ENCODE measurements at regions not wholly inside any gene's neighbourhood (a gene's known extent, or its start where the extent isn't known, plus 50 kb on each side); places are given as distances from the start of the nearest gene placed in this dataset.
"Not testable (repeated sequence)": the region's sequence is repeated elsewhere in the genome, so short reads cannot be mapped to it uniquely, and the experiment has no call there.

DNA sequence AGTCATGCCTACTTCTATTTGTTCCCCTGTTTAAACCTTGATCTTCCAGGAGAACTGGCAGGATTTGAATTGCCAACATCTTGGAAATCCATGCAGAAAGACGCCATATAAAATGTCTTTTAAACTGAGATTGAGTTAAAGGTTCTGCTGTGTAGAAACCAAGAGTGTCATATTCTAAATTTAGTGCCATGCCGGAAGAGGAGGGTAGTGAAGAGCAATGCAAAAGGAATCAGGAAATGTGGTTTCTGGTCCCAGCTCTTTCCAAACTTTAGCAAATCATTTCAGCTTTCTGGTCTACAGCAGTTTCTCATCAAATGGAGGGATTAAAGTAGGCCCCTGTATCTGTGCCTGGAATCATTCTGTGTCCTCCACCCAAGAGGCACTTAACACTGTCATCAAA is 85.7 kb downstream of the BTG1 start:
- no peak for DNase-seq

DNA sequence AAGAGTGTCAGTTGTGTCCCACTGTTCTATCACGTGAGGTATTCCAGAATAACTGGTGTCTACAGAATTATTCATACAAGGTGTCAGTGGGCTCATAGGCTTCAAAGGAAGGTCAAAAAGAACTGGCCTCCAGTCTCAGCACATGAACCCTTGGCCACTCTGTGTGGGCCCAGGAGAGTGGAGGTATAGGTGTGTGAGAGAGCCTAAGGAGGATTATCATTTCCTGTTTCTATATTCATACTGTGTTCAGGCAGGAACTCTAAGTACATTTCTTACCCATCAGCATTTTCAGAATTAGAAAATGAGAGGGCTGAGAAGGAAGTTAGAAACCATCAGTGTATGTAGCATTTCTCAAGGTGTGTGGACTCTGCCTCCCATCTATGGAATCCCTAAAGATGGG is 87.0 kb downstream of the BTG1 start:
- no peak for DNase-seq

DNA sequence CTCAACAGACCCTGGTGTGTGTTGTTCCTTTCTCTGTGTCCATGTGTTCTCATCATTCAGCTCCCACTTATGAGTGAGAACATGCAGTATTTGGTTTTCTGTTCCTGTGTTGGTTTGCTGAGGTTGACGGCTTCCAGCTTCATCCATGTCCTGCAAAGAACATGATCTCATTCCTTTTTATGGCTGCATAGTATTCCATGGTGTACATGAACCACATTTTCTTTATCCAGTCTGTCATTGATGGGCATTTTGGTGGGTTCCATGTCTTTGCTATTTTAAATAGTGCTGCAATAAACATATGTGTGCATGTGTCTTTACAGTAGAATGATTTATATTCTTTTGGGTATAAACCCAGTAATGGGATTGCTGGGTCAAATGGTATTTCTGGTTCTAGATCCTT is 88.9 kb downstream of the BTG1 start:
- not testable (repeated sequence) for DNase-seq

DNA sequence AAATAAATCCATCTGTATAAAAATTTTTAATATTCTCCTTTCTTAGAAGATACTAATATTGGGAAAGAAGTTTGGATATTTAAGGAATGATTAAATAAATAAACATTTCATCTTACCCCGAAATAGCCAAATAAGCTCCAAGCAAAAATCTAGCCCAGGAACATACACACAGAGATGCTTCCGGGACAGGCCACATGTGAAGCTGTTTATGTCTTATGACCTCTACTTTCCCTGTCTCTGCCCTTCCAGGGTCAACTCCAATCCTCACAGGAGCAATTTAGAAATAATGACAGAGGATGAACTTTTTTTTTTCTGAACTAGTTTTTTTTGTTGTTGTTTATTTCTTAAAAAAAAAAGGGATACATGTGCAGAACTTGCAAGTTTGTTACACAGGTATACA is 89.4 kb downstream of the BTG1 start:
- no peak for DNase-seq

DNA sequence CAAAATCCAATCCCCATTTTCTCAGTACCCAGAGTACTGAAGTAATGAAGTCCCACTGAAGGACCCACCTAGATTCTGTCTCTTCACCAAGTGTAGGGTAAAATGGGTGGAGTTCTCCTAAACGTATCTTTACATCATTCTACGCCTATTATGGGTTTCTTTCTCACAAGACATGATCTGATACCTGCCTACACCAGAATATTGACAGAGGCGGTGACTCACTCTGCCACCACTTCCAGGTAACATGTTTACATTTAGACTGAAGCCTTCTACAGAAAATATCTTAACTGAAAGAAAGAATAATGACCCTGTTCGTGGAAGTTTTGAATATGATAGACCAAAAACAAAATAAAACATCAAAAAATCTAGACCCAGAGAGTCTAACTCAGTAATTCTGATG is 89.8 kb downstream of the BTG1 start:
- peak; percentile 74 for DNase-seq

DNA sequence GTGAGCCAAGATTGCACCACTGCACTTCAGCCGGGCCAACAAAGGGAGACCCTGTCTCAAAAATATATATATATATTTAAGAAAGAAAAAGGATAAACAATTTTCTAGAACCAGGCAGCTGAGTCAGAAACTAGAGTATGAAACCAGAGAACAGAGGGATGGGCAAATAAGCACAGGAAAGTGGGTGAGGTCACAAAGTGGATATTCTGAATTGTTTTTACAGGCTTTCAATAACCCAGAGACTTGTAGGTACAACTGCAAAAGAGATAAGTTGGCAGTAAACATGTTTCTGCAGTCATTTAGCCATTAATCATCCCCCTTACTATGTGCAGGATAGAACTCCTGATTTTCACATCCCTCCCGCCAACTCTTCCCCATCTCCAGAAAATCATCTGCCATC is 94.2 kb downstream of the BTG1 start:
- DNase-seq = no peak

DNA sequence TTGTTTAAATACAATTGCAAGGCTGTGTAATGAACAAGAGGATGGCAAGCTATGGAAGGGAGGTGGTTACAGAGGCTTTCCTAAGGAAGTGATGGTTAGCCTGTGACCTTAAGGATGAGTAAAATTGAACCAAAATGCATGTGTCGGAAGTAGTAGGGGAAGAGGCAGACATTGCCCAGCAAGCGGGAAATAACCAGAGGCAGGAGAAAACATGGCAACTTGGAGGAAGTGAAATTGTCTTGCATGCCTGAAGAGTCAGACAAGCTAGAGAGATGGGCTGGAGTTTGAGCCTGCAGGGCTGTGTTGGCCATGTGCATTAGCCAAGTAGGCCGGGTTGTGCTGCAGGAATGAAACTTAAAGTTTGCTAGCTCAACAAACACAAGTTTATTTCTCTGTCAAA is 96.2 kb downstream of the BTG1 start:
- DNase-seq = no peak

DNA sequence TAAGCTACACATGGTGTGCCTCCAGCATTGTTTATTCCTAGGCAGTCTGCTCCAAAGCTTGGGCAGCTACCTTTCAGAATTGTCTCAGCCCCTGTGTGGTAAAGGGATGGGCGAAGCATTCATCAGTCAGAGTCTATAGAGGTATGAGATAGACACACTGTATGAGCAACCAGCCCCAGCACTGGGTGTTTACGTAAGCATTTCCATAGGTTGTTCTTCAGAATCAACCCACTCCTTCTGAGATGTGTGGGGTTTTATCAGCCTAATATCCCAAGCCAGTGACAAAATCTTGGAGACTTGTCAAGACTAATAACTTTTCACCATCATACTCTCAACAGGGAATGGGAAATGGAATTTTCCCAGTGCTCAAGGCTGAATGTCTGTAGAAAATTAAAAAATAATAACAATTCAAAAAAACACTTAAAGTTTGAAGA is 98.2 kb downstream of the BTG1 start:
- no peak for DNase-seq

DNA sequence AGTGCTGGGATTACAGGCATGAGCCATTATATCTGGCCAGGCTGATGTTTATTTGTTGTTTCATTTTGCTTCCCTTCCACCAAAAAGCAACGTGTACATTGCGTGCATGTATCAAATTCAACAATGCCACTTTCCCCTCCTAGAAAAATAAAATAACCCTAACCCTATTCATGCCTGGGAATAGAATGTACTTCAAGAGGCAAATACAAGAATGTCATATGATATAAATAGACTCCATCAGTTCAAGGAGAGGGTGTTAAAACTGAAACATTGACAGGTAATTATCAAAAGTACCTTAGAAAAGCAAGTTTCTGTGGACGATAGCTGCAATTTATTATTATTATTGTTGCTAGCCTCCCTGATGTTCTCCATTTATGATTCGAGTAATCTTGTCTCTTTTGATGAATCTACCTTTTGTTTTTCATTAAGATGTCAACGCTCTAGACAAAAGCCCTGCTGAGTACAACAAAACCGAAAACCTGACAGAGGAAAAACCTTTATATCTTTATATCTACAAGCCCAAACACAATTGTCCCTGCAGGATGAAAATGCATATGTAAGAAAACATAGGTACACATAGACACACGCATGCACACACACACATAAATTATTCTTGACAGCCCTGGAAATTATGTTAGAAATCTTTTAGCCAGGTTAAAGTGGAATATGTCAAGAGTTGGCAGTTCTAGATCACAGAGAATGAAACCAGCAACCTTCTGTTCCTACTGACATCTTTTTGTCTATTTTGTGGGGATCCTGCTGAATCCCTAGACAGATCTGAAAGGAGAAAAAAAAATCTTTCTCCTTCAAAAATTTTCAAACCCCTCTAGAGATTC is 98.9 kb downstream of the BTG1 start:
- DNase-seq = no peak

DNA sequence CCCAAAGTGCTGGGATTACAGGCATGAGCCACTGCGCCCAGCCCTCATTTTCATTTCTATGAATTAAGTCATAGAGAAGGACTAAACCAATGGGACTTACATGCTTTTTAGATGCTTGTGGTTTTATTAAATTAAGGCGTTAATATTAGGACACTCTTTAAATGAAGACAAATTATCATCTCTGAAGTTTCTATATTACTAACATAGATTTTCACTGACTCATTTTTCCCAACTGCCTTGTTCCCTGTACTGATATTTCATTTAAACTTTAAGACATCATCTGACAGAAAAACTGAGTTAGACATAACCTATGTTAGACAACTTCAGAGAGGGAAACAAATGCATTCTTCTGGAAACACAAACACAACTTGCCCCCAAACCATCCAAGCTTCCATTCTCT is 99.8 kb downstream of the BTG1 start:
- DNase-seq = no peak

DNA sequence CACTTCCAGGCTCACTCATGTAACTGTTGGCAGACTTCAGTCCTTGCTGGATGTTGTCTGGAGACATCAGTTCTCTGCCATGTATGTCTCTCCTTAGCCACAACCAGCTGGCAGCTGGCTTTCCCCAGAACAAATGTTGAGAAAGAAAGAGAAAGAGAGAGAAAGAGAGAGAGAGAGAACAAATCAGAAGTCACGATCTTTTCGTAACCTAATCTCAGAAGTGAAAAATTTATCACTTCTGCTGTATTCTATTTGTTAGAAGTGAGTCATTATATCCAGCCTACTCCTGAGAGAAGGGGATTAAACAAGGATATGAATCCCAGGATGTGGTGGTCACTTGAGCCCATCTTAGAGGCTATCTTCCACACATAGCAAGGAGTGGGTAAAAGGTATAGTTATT is 101.2 kb downstream of the BTG1 start:
- no peak for DNase-seq

DNA sequence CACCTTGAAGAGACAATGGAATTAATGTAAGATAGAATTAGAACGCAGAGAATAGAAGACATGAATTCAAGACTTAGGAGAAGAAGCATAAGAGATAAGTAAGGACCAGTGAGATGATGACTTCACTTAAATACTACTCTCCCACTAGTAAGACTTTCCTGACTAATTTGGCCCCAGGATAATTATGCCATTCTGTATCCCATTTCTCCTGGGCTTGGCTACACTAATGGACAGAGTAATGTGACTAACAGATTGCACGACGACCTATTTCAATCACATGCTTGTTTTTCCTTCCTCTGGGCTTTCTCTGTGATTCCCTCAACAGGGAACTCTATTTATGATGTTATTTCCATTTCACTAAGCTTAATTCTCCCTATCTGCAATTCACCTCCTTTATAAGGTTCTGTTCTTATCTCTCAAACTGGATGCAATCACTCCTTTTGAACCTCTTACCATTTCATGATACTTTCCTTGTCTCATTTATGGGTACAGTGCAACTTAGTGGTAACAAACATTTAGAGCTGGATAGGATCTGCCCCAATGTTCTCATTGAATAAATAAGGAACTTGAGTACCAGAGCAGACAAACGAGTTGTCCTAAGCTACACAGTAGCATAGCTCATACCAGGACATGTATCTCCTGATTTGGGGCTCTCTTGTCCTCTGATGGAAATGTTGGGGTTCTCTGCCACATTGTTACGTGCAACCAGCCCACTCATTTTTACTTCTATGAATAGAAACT is 102.7 kb downstream of the BTG1 start:
- DNase-seq = no peak

DNA sequence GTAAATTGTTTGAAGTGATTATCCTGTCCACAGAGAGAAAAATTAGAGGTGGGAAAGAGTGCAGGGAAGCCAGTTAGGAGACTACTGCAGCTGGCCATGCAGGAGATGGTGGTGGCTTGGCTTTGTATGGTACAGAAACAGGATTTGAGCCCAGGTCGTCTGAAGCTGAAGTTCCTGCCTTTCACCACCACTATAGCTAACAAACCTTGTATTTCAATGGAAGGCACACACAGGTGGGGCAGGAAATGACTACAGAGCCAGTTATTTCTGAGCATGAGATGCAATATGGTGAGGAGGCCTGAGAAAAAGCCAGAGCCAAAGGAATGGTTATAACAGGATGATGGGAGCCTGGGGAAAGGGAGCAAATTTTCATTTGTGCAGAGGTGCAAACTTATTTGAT is 103.9 kb downstream of the BTG1 start:
- peak; percentile 48 for DNase-seq

DNA sequence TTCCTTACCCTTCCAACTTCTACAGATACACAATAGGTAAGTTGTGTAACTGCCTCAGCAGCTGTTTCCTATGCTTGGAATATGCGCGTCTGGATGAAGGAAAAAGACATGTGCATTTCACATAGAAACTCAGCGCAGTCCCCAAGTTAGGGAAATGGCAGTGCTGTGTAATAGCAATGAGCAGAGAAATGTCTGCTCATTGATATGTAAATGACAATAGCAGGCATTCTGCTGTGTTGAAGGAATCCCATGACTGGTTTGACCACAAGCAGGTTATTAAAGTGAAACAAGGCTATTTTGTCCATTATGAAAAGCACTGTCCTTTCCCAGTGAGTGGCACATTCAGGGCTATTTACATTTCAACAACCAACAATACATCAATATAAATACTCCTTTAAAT is 106.6 kb downstream of the BTG1 start:
- DNase-seq = no peak

DNA sequence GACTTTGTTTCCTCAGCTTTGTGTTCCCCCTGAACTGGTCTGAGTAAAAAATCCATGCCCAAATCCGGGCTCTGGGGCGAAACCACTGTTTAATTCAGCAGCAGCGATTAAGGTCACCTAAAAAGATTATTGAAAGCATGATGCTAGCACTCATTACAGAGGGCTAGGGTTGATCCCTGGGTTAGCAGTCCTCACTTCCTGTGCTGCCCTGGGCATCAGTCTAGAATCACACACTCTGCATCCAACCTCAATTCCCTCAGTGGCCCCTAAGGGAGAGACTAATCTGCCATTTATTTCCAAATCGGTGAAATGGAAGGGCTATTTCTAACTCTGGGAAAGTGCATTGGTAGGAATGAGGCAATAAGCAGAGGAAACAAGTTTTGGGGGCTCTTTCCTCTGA is 107.2 kb downstream of the BTG1 start:
- DNase-seq = no peak

DNA sequence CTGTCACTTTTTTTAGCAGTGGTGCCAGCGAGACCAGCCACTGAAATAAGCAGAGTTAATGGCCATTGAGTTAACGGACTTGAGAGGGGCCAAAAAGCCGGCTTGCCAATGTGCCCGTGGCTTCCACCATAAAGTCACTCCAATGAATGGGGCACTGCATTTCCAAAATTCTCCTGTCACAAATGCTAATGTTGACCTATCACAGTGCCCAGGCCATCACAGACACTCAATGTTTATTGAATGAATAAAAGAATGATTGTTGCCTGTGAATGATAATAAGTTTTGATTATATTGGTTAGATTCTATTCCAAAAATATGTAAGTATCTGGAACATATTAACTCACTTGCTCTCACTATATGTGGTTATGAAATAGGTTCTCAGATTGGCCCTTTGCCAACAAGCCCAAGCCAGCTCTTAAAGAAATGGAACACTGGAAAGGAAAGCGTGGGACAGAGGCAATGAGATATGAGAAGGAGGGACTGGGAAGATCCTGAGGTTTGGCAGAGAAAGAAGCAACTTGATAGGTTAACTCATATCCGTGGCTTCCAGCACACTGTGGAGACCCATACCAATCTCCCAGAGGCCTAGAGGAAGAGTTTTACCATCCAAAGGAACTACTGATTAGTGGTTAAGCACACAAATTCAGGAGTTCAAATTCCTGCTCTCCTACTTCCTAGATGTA is 108.7 kb downstream of the BTG1 start:
- no peak for DNase-seq

DNA sequence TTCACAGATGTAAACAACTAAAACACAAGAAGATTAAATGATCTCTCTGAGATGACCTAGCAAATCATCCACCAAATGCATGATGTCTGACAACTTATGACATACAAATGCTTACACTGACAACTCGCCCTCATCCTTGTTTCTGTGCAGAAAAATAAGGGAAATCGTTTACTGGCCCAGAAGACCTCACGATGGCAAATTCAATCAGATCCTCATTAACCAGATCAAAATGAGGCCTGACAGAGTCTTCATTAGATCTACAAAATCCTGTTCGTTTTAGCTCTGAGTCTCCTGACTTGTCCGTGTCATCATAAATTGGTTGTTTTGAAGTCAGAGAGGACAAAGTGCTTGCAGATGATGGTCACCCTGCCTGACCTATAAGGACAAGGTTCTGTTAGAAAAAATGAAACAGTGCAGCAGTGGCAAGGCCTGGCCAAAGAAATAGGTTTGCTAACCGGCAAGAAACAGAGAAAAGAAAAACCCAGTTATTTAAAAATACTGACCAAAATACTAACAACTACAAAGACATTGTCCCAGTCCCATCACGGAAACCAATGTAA is 109.5 kb downstream of the BTG1 start:
- DNase-seq = no peak

DNA sequence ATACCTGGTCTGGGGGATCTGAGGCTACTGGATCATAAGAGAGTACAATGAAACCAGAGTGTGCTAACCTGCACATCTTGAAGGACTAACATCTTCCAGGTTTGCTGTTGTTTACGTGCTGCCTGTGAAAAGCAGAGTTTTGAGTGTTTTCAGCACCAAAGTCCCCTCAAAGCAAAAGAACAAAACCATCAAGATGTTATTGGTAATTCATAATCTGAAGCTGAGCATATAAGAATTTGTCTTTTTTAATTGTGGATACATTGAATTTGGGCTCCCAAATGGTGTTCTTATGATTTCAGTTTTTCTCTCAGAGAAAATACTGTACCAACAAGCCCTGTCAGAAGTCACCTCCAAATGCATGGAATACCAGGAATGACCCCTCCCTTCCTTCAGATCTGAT is 110.2 kb downstream of the BTG1 start:
- DNase-seq = no peak

DNA sequence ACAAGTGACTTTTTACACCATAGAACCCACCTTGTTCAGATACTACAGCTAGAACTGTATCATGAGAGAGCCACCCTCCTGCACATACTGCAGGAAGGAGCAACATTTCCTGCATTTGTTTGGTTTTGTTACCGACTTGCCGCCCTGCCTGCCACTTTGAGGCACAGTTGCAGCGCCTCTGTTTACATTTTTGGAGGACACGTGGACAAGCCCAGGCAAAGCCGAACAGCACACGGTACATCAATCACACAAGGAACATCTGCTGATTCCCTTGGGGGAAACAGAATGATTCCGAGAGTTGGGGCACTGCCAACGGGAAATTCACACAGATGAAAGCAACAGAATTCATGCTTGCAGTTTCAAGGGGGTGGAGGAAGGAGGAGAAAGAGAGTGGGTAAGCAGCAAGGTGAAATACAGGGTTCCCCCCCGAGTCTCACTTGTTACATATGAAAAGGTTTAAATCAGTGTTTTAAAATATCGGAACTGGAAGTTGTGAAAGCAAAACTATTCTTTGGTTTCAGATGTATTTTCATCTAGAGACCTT is 110.7 kb downstream of the BTG1 start:
- DNase-seq = peak; percentile 61

DNA sequence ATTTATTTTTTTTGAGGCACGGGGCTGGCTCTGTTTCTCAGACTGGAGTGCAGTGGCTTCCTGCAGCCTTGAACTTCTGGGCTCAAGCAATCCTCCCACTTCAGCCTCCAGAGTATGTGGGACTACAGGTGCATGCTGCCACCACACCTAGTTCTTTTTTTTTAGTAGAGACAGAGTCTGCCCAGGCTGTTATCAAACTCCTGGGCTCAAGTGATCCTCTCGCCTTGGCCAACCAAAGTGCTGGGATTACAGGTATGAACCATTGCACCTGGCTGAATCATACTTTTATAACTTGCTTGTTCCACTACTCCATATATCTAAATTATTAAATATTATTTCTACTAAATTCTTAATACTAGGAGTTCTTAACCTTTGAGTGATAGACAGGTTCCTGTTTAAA is 111.6 kb downstream of the BTG1 start:
- DNase-seq = no peak

DNA sequence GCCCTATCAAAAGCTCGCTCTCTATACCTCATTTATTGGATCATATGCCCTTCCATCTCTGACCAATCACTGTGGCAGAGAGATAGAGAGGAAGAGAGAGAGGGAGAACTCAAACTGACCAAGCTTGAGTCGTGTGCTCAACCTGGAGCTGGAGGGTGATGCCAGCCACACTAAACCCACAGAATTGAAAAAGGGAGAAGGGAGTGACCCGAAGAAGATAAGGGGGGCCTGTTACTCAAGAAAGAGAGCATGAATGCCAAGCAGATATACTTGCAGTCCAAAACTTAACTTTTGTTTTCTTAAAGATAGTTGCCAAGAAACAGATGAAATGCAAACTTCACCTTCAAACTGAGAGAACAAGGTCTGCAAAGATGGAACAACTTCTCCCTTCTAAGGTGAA is 112.7 kb downstream of the BTG1 start:
- no peak for DNase-seq

DNA sequence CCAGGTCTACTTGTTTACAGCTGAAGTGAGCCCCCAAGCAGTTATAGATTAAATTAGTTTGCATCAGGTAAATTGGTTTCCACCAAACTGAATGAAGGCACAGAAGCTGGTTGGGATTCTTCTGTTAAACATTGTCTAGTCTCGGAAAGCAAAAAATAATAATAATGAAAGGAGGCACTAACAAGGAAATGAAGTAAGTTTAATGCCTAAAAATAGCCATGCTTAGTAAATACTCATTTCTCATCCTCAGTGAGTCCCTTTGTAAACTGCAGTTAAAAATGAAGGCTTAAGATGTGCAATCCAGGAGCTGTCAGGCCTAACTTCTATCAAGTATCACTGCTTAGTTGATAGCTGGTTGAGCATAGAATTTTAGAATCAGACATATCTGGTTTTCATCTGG is 113.5 kb downstream of the BTG1 start:
- DNase-seq = no peak

DNA sequence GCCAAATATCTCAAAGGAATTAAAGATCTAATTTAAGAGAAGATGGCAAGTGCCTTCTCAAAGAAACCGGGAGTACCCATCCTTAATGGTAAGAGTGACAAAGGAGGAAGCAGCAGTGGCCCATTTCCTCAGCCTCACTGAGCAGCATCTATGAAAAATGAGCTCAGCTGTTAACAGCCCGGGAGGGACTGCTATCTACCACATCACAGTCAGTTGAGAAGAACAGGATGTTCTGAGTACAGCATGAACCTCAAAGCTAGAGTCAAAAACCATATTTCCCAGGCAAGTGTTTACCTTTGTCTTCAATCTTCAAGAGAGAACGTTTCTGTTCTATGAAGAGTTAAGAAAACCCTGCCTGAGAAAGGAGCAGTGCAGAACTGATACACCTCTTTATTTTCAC is 115.0 kb downstream of the BTG1 start:
- DNase-seq = peak; percentile 82
